Ishikawa (cell line): ENCODE measurements at regions not wholly inside any gene's neighbourhood (a gene's known extent, or its start where the extent isn't known, plus 50 kb on each side); places are given as distances from the start of the nearest gene placed in this dataset.

Experiments used
- CEBPB ChIP-seq: IDR thresholded peaks from 2 replicates; pipeline ENCODE4 v1.6.1; 2012
- CREB1 ChIP-seq: IDR thresholded peaks from 2 replicates; pipeline ENCODE4 v1.6.1; 2012; ENCODE audit warnings: low read depth
- EGR1 ChIP-seq: IDR thresholded peaks from 2 replicates; pipeline ENCODE4 v1.6.1; 2012
- EP300 ChIP-seq: IDR thresholded peaks from 2 replicates; pipeline ENCODE4 v1.6.1; 2012; ENCODE audit warnings: borderline replicate concordance
- FOXM1 ChIP-seq: IDR thresholded peaks from 2 replicates; pipeline ENCODE4 v1.6.1; 2012; ENCODE audit warnings: low read depth, borderline replicate concordance
- NFIC ChIP-seq: IDR thresholded peaks from 2 replicates; pipeline ENCODE4 v1.6.1; 2012
- RAD21 ChIP-seq: IDR thresholded peaks from 2 replicates; pipeline ENCODE4 v1.6.1; 2012; ENCODE audit warnings: low read depth
- TAF1 ChIP-seq: IDR thresholded peaks from 2 replicates; pipeline ENCODE4 v1.6.1; 2012; ENCODE audit warnings: low read depth, mild to moderate bottlenecking
- TCF12 ChIP-seq: IDR thresholded peaks from 2 replicates; pipeline ENCODE4 v1.6.1; 2012; ENCODE audit warnings: low read depth
- TEAD4 ChIP-seq: IDR thresholded peaks from 2 replicates; pipeline ENCODE4 v1.6.1; 2012
- YY1 ChIP-seq: IDR thresholded peaks from 2 replicates; pipeline ENCODE4 v1.6.1; 2012; ENCODE audit warnings: low read depth
- ZBTB7A ChIP-seq: IDR thresholded peaks from 2 replicates; pipeline ENCODE4 v1.6.1; 2012; ENCODE audit warnings: low read depth
- TF ChIP-seq, protein P1 (sequence below): IDR thresholded peaks from 2 replicates; pipeline ENCODE4 v1.6.1; 2012; ENCODE audit warnings: low read depth, mild to moderate bottlenecking
- TF ChIP-seq, protein P2 (sequence below): IDR thresholded peaks from 2 replicates; pipeline ENCODE4 v1.6.1; 2012
- TF ChIP-seq, protein P3 (sequence below): IDR thresholded peaks from 2 replicates; pipeline ENCODE4 v1.6.1; 2012

DNA sequence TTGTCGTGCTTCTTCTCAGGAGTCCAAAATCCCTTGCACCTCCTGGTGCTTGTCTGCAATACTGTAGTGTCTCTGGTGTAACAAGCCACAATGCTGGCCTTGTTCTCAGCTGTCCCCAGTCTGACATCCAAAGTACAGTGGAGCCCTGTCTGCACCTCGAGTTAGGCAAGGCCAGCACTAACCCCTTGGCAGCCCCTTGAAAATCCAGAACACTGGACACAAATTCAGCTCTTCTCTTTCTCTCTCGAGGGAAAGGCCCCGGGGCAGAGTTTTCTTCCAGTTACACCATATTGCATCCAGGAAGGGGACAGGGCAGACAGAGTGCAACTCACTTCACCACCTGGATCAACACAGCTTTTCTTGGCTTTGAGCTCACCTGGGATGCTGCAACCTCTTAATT, 91.3 kb upstream of the ATP10A start:
- no peak for TF ChIP-seq TEAD4

DNA sequence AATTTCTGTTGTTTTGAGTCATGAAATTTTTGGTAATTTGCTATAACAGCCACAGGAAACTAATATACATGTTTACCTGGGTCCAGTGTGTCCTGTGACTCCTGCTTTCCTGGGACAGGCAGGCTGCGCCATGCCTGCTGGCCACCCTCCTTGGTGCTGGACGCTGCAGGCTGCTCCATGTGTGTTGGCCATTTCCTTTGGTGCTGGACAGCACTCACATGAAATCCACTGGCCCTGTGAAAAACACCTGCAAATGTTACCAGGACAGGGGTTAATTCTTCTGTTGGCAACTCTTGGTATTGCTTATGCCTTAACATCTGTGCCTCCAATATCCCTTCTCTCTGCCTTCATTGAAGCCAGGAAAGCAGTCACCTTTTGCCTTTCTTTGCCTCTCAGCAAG, 86.9 kb upstream of the ATP10A start:
- TF ChIP-seq FOXM1 (no peak), YY1 (no peak), ZBTB7A (no peak), NFIC (no peak), TAF1 (no peak), EGR1 (no peak), CREB1 (no peak)
- TF ChIP-seq, protein P1, sequence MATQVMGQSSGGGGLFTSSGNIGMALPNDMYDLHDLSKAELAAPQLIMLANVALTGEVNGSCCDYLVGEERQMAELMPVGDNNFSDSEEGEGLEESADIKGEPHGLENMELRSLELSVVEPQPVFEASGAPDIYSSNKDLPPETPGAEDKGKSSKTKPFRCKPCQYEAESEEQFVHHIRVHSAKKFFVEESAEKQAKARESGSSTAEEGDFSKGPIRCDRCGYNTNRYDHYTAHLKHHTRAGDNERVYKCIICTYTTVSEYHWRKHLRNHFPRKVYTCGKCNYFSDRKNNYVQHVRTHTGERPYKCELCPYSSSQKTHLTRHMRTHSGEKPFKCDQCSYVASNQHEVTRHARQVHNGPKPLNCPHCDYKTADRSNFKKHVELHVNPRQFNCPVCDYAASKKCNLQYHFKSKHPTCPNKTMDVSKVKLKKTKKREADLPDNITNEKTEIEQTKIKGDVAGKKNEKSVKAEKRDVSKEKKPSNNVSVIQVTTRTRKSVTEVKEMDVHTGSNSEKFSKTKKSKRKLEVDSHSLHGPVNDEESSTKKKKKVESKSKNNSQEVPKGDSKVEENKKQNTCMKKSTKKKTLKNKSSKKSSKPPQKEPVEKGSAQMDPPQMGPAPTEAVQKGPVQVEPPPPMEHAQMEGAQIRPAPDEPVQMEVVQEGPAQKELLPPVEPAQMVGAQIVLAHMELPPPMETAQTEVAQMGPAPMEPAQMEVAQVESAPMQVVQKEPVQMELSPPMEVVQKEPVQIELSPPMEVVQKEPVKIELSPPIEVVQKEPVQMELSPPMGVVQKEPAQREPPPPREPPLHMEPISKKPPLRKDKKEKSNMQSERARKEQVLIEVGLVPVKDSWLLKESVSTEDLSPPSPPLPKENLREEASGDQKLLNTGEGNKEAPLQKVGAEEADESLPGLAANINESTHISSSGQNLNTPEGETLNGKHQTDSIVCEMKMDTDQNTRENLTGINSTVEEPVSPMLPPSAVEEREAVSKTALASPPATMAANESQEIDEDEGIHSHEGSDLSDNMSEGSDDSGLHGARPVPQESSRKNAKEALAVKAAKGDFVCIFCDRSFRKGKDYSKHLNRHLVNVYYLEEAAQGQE, result no peak
- TF ChIP-seq, protein P2, sequence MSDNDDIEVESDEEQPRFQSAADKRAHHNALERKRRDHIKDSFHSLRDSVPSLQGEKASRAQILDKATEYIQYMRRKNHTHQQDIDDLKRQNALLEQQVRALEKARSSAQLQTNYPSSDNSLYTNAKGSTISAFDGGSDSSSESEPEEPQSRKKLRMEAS, result no peak

DNA sequence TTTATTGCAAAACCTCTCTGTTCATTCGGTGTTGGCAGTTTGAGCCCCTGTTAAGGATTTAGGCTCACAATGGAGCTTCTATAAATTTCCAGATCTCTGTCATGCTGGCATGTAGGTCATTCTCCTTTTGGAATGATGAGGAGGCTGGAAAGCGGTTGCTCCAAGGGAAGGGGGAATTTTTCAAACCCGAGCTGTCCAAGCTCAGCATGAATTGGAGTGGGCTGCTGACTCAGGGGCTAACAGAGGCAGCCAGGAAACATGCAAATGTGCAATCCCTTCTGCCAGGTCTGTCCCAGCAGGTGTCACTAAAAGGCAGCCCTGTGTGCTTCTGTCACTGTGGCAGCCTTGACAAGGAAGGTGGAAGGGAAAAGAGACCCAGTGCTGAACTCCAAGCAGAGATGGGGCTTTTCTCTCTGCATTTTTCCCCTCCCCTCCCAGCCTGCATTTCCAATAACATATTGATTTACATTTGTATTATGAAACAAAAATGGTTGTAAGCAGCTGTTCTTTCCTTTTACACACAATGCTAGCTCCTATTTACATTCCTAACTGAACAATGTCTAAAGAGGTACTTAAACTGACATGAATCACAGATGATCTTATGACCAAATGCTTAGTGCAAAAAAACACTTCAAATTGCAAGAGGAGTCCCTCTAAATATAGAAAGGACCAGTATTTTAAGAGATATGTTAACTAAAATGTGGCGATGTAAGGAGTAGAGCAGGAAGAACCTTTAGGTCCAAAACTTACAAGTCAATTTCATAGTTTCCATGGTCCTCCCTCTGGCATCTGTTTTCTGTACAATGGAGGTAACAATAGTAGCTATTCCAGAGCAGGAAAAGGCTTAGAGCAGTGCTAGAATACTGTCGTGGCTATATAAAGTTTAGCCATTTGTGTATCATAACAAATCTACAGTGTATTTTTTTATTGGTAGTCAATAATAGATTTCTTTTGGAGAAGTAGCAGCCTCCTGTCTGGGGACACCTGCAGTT, 84.5 kb upstream of the ATP10A start:
- TF ChIP-seq CEBPB (no peak), RAD21 (no peak), ZBTB7A (no peak), FOXM1 (no peak), EP300 (no peak), TCF12 (no peak), CREB1 (no peak)
- TF ChIP-seq, protein P3, sequence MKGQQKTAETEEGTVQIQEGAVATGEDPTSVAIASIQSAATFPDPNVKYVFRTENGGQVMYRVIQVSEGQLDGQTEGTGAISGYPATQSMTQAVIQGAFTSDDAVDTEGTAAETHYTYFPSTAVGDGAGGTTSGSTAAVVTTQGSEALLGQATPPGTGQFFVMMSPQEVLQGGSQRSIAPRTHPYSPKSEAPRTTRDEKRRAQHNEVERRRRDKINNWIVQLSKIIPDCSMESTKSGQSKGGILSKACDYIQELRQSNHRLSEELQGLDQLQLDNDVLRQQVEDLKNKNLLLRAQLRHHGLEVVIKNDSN, result no peak
- TF ChIP-seq, protein P2, result no peak

DNA sequence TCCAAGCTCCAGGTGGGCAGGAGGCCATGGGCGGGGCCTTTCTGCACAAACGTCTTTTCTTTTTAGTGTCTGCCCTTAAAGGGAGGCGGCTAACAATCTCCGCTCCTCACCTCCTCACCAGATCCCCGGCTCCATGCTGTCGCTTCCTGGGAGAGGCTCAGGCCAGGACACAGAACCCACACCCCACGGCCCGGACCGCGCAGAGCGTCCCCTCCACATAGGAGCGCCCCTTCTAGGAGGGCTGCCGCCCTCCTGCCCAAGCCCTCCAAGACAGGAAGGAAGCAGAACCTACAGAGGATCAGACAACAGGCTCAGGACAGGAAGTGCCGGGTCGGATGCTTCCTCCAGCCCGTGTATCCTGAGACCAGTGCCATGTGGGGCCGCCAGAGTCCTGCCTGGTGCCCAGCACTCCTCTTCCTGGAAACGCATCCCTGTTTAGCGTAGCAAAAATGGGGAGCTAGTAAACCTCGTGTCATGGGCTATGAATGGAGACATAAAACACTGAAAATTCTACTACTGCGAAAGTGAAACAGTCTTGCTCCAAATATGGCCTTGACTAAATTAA, 83.2 kb upstream of the ATP10A start:
- TF ChIP-seq FOXM1 (no peak), YY1 (no peak), CEBPB (no peak), TCF12 (no peak)
- TF ChIP-seq, protein P2, result no peak

DNA sequence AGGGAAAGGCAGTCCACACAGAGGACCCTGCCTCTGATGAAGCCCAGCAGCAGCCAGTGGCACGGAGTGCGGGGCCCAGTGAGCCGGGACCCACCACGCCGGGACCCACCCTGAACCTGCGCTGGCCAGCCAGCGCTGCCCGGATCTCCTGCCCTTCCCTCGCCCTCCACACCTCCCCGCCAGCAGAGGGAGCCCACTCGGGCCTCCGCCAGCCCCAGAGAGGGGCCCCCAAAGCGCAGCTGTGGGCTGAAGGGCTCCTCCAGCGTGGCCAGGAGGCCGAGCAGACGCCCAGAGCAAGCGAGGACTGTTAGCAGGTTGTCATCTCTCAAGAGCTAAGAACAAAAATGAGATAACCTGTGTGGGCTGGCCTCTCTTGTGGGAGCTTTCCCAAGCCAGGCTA, 81.3 kb upstream of the ATP10A start:
- TF ChIP-seq TEAD4, result no peak
- no peak for TF ChIP-seq ZBTB7A
- TF ChIP-seq EP300, result no peak
- TF ChIP-seq TCF12, result no peak
- TF ChIP-seq TAF1, result no peak
- no peak for TF ChIP-seq YY1
- TF ChIP-seq CREB1, result no peak

DNA sequence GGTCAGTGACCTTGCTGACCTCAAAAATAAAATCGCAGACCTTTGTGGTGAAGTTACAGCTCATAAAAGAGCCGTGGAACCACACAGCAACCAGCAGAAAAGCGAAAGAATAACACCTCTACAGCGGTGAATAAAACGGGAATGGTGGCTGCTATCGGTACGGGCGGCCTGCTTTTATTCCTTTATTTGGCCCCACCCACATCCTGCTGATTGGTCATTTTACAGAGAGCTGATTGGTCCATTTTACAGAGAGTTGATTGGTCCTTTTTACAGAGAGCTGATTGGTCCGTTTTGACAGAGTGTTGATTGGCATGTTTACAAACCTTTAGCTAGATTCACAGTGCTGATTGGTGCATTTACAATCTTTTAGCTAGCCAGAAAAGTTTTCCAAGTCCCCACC, 80.7 kb upstream of the ATP10A start:
- TF ChIP-seq TEAD4 (no peak), NFIC (no peak), RAD21 (no peak), ZBTB7A (no peak), EGR1 (no peak), TAF1 (no peak), YY1 (no peak)
- TF ChIP-seq, protein P2, result no peak

DNA sequence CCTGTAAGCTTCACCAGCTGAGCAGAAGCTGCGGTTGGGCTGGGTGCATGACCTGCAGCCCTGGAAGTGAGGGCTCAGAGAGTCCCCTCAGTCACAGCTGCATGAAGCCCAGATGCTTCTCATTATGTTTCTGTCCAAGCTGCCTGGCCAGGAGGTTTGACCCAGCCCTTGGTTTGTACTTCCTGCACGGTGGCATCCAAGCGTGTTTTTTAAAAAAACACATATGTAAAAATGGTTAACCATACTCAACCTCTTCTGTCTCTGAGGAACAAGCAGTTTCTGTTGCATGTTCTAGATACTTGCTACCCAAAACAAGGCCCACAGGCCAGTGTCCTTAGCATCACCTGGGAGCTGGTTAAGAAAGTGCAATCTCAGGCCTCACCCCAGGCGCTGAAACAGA, 76.0 kb upstream of the ATP10A start:
- no peak for TF ChIP-seq EGR1
- TF ChIP-seq CREB1, result no peak
- TF ChIP-seq YY1, result no peak
- TF ChIP-seq CEBPB, result no peak
- TF ChIP-seq, protein P3, result no peak
- no peak for TF ChIP-seq RAD21
- no peak for TF ChIP-seq EP300
- TF ChIP-seq FOXM1, result no peak
- TF ChIP-seq, protein P1, result no peak
- TF ChIP-seq, protein P2, result no peak
- no peak for TF ChIP-seq TAF1
- TF ChIP-seq ZBTB7A, result no peak
- TF ChIP-seq NFIC, result no peak
